ENCODE measurements at regions not wholly inside any gene's neighbourhood (a gene's known extent, or its start where the extent isn't known, plus 50 kb on each side); places are given as distances from the start of the nearest gene placed in this dataset.

- in situ Hi-C loops (cut with HindIII; ENCODE audit: low pct_unique_long_range_greater_than_20kb, low sequenced_read_pairs): no loop called here
- H3K36me3 ChIP-seq (ENCODE audit: control insufficient read depth, insufficient read depth, low read length): no peaks in the 10 kb centered on the region
Measured at GRCh38 chr3:63029921-63030320, 154.7 kb upstream of the CADPS start.

GRCh38 chr3:63030666-63031065 lies 155.4 kb upstream of the CADPS start:
- no peaks in the 10 kb centered on the region for H3K4me1 ChIP-seq (ENCODE audit: control insufficient read depth, insufficient read depth, low read length)
- intact Hi-C loops (cut with micrococcal nuclease; ENCODE audit: unreplicated experiment) (no loop called here), in situ Hi-C loops (cut with HindIII; ENCODE audit: low pct_unique_long_range_greater_than_20kb, low sequenced_read_pairs) (no loop called here)
- no peaks in the 10 kb centered on the region for H3K36me3 ChIP-seq (ENCODE audit: control insufficient read depth, insufficient read depth, low read length)
- ATAC-seq: no peak
- no peak overlapping the region for H3K27ac ChIP-seq (ENCODE audit: low read length)
- ChIA-PET CTCF (no interaction called here), POLR2A (no interaction called here)
- no peaks in the 10 kb centered on the region for H3K9me3 ChIP-seq (ENCODE audit: control insufficient read depth, insufficient read depth, low read depth, low read length)
- no TSS peak for BruUV-seq (replicated peaks)
- no peak for DNase-seq (ENCODE audit: low read depth, low spot score)
- H3K27me3 ChIP-seq (ENCODE audit: control insufficient read depth, insufficient read depth, low read length): no peaks in the 10 kb centered on the region
- TF ChIP-seq REST (IDR thresholded peaks at IDR 0.05; ENCODE audit: insufficient read depth in 1 of 2, low read depth in 2 of 2, low read length in 1 of 2) (no peak), CTCF (IDR thresholded peaks at IDR 0.05) (no peak)
- H3K4me3 ChIP-seq (ENCODE audit: low read depth in 2 of 2, low read length in 2 of 2): no peak overlapping the region

More at GRCh38 chr3:63029921-63030320, 154.7 kb upstream of the CADPS start:
- H3K27ac ChIP-seq (ENCODE audit: low read length): no peak overlapping the region
- H3K4me3 ChIP-seq (ENCODE audit: low read depth in 2 of 2, low read length in 2 of 2): no peak overlapping the region
- DNase-seq (ENCODE audit: low read depth, low spot score) (no peak), ATAC-seq (no peak)
- ChIA-PET CTCF (no interaction called here), POLR2A (no interaction called here)
- BruUV-seq (replicated peaks): no TSS peak
- no peaks in the 10 kb centered on the region for H3K4me1 ChIP-seq (ENCODE audit: control insufficient read depth, insufficient read depth, low read length)
- TF ChIP-seq CTCF (IDR thresholded peaks at IDR 0.05) (no peak), REST (IDR thresholded peaks at IDR 0.05; ENCODE audit: insufficient read depth in 1 of 2, low read depth in 2 of 2, low read length in 1 of 2) (no peak), POLR2AphosphoS5 (IDR thresholded peaks at IDR 0.05; ENCODE audit: low read depth, low read length) (no peak), TCF7L2 (IDR thresholded peaks at IDR 0.05; ENCODE audit: low read depth, low read length) (no peak), SIN3A (IDR thresholded peaks at IDR 0.05; ENCODE audit: borderline replicate concordance, insufficient read depth, low read depth, low read length) (no peak)
- H3K27me3 ChIP-seq (ENCODE audit: control insufficient read depth, insufficient read depth, low read length): no peaks in the 10 kb centered on the region
- no peaks in the 10 kb centered on the region for H3K9me3 ChIP-seq (ENCODE audit: control insufficient read depth, insufficient read depth, low read depth, low read length)
- intact Hi-C loops (cut with micrococcal nuclease; ENCODE audit: unreplicated experiment): no loop called here

All from Panc1 (cell line).